ENCODE measurements at regions not wholly inside any gene's neighbourhood (a gene's known extent, or its start where the extent isn't known, plus 50 kb on each side); places are given as distances from the start of the nearest gene placed in this dataset.

DNA sequence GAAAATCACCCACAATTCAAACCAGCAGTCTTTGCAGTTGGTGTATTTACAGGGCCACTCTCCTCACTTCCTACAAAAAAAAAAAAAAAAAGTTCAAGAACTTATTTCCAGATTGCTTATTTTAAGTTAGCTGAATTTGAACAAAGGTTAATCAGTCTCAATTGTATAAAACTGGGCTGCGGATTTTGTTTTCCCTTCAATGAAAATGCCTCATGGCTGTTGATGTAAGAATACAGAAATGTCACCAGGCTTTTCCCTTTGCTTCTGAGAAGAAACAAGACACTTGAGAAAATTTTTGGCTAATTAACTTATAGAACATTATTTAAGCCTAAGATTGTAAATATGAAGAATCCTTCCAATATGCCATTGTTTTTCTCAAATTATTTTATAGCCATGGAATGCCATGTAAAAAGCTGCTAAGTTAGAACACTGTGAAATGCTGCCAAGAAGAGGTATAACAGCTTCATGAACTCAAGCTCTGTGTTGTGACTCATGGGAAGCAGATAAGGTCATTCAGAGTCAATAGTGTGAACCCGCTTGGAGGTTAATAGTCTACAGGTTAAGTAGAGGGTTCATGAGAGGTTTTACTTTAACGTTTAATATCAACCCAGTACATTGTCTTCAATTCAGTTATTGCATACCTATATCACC is 84.3 kb upstream of the ABI3BP start:
- no peak for DNase-seq

DNA sequence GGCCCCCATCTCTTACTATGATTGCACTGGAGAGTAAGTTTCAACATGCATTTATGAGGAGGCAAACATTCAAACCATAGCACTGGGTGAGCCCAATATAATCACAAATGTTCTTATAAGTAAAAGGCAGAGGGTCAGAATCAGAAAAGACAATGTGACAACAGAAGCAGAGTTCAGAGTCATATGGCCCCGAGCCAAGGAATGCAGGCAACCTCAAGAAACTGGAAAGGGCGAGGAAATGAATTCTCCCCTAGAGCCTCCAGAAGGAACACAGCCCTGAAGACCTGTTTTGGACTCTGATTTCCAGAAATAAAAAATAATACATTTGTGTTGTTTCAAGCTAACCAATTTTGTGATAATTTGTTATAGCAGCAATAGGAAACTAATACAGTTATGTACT is 81.3 kb upstream of the ABI3BP start:
- no peak for DNase-seq

GRCh38 chr3:101072300-101072699 is 79.1 kb upstream of the ABI3BP start:
- no peak for DNase-seq

DNA sequence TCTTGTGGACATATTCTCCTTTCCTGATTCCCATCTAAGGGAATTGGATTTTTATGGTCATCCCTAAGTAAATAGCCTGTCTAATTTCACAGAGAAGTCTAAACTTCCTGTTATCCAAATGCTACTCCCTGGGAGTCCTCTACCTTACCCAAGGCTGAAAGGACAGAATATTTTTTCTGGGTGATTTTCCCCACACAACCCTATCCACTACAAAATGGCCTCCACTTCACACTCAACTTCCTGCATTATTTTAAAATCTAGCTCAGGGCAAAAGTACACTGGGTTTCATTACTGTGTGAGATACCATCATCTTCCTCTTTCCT is 77.5 kb upstream of the ABI3BP start:
- DNase-seq = no peak

DNA sequence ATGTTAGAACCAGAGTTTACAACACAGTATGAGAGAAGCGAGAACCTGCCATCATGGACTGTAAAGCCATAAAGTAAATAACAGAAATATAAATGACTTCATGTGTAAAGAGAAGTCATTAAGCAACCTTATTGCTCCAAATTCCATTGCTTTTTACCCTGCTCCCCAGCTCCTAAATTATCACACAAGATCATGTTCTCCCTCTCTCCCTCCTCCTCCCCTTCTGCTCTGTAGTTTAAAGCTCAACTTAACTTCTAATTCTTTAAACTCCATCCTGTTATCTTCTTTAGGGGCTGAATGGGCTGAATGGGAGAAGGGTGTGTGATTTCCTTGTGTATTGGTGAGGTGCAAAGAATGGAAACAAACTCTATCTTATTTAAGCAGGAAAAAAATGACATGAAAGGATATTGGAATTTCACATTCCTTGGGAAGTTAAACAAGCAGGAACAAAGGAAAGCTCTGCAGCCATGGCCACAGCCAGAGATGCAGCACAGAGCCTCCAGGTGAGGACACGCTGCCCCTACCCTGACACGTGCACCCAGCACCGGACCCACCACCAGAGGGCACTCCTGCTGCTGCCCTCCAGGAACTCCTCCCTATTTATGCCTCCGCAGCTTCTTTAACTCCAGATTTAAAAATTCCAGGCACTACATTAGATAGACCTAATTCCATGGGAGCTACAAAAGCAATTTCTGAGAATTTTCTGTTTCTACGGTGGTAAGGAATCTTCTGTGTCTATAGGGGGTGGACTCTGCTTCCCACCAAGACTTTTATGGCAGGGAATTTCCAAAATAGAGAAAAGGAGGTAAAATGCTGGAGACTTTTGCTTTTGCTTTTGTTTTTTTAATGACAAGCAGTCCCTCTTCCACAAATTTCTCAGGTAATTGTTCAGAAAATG is 76.9 kb upstream of the ABI3BP start:
- DNase-seq = peak; percentile 12

- no peak for DNase-seq
These were observed 75.8 kb upstream of the ABI3BP start for GRCh38 chr3:101068876-101069606.

- no peak for DNase-seq
These were observed 73.5 kb upstream of the ABI3BP start for GRCh38 chr3:101066711-101067129.

DNA sequence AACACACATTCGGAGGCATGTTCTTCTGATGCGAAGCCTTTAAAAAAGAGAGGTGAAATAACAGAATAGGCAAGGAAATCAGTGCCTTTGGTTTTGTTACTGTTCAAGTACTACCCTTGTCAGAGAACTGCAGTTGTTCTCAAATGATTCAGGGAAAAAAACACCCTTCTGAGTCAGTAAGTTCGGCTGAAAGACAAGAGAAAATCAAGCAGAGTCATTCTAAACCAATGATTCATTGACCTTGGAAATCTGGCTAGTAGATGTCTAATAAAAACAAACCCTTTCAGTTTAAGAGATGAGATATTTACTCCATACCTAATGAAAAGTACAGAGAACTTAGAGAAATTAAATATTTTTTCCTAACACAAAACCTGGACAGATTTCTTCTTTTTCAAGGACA is 72.7 kb upstream of the ABI3BP start:
- no peak for DNase-seq

- DNase-seq = no peak
These were observed 70.2 kb upstream of the ABI3BP start for GRCh38 chr3:101063401-101063800.

DNA sequence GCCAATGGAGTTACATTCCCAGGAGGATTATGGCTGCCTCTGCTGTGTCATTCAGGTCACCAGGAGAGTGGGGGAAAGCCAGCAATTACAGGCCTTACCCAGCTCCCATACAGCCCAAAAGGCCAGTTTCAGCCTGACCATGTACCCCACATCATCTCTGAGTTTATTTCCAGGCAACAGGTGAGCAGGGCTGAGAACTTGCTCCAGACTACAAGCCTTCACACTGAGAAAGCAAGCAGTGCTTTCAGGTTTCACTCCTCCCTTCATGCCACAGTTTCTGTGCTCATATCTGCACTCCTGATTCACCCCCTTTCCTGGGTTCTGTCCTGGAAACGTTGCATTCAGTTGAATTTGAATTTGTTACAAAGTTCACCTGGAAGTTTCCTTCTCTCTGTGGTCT is 68.1 kb upstream of the ABI3BP start:
- DNase-seq = no peak

- no peak for DNase-seq
These were observed 57.6 kb upstream of the ABI3BP start for GRCh38 chr3:101050866-101051265.

DNA sequence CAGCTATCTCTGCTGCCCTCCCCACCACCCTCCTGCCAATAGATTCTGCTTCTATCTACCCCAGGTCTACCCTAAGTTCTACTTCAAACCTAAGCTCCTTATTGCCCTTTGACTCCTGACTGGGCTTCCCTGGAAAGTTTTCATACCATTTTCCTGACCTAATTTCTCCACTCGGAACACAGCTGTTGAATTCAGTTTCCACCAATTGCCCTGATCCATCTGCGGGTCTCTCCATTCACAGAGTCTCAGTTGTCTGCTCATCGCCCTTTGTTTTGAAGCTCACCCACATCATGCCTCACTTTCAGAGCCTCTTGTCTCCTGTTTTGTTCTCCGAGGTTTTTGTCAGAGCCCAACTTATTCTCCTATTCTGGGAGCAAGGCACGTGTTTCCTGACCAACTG is 56.8 kb upstream of the ABI3BP start:
- DNase-seq = no peak

DNA sequence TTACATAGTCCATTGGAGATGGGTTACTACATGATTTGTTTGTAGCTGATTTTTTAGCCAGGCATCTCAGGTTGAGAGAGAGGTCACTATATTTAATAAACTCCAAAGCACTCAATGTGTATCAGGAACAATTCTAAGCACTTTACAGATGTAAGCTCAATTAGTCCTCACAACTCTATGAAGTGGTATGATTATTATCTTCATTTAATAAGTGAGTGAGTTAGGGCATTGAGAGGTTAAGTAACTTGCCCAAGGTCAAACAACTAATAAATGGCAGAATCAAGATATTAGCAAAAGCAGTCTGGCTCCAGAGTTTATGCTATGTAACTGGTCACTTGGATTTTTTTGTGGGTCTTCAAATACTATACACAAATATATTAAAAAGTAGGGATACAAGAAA is 56.3 kb upstream of the ABI3BP start:
- no peak for DNase-seq

GRCh38 chr3:101043687-101044078 is 50.5 kb upstream of the ABI3BP start:
- DNase-seq = no peak

DNA sequence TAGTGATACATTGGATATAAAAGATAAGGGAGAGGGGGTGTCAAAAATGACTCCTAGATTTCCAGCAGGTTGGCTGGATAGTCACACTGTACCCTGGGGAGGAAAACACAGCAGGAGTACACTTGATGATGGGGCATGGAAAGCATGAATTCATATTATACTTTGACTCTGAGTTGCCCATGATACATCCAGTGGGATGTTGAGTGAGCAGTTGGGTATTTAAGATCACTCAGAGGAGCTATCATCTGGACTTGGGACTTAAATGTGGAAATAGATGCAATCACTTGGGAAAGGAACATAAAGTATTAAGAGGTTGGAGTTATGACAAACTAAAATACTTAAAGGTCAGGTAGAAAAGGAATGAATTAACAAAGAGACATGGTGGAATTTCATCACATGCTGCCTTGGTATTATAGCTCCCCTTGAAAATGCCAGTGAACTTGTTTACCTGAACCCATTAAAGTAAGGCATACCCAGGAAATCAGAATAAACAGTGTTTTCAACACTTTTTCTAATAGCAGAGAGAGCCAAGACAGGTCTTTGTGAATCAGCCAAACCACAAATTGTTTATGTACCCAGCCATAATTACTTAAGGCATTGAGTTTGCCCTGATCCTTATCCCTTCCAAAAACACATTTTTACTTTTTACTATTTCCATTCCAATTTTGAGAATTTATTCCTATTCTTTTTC is 49.9 kb upstream of the ABI3BP start:
- no peak for DNase-seq
